Panc1 (cell line): ENCODE measurements at regions not wholly inside any gene's neighbourhood (a gene's known extent, or its start where the extent isn't known, plus 50 kb on each side); places are given as distances from the start of the nearest gene placed in this dataset.

Source experiments
- POLR2AphosphoS5 ChIP-seq: IDR thresholded peaks from 2 replicates; pipeline ENCODE4 v1.6.1; 2012; ENCODE audit warnings: mild to moderate bottlenecking, low read depth, low read length, moderate library complexity
- SIN3A ChIP-seq: IDR thresholded peaks from 2 replicates; pipeline ENCODE4 v1.6.1; 2012; ENCODE audit warnings: low read depth, mild to moderate bottlenecking, low read length, moderate library complexity, borderline replicate concordance; ENCODE audit not compliant: insufficient read depth
- TCF7L2 ChIP-seq: IDR thresholded peaks from 2 replicates; pipeline ENCODE4 v1.6.1; 2011; ENCODE audit warnings: mild to moderate bottlenecking, low read depth, low read length, inconsistent platforms
- TF ChIP-seq, protein P1 (sequence below): fragments of 450-650 bp; IDR thresholded peaks from 2 replicates; pipeline ENCODE4 v1.5.1; 2017; ENCODE audit warnings: mild to moderate bottlenecking
- TF ChIP-seq, protein P2 (sequence below), 2 experiments: IDR thresholded peaks; 2 replicates each; pipeline ENCODE4 v1.6.1; 2011 to 2012; ENCODE audit warnings: low read depth in 2 of 2, control low read depth in 1 of 2, low read length in 1 of 2, mild to moderate bottlenecking in 1 of 2, moderate library complexity in 1 of 2; ENCODE audit not compliant: insufficient read depth in 1 of 2

GRCh38 chr5:96520345-96520744 is 87.3 kb upstream of the PCSK1 start:
- TF ChIP-seq POLR2AphosphoS5 (no peak), TCF7L2 (no peak), SIN3A (no peak)
- TF ChIP-seq, protein P1, sequence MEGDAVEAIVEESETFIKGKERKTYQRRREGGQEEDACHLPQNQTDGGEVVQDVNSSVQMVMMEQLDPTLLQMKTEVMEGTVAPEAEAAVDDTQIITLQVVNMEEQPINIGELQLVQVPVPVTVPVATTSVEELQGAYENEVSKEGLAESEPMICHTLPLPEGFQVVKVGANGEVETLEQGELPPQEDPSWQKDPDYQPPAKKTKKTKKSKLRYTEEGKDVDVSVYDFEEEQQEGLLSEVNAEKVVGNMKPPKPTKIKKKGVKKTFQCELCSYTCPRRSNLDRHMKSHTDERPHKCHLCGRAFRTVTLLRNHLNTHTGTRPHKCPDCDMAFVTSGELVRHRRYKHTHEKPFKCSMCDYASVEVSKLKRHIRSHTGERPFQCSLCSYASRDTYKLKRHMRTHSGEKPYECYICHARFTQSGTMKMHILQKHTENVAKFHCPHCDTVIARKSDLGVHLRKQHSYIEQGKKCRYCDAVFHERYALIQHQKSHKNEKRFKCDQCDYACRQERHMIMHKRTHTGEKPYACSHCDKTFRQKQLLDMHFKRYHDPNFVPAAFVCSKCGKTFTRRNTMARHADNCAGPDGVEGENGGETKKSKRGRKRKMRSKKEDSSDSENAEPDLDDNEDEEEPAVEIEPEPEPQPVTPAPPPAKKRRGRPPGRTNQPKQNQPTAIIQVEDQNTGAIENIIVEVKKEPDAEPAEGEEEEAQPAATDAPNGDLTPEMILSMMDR, result no peak
- TF ChIP-seq, protein P2, sequence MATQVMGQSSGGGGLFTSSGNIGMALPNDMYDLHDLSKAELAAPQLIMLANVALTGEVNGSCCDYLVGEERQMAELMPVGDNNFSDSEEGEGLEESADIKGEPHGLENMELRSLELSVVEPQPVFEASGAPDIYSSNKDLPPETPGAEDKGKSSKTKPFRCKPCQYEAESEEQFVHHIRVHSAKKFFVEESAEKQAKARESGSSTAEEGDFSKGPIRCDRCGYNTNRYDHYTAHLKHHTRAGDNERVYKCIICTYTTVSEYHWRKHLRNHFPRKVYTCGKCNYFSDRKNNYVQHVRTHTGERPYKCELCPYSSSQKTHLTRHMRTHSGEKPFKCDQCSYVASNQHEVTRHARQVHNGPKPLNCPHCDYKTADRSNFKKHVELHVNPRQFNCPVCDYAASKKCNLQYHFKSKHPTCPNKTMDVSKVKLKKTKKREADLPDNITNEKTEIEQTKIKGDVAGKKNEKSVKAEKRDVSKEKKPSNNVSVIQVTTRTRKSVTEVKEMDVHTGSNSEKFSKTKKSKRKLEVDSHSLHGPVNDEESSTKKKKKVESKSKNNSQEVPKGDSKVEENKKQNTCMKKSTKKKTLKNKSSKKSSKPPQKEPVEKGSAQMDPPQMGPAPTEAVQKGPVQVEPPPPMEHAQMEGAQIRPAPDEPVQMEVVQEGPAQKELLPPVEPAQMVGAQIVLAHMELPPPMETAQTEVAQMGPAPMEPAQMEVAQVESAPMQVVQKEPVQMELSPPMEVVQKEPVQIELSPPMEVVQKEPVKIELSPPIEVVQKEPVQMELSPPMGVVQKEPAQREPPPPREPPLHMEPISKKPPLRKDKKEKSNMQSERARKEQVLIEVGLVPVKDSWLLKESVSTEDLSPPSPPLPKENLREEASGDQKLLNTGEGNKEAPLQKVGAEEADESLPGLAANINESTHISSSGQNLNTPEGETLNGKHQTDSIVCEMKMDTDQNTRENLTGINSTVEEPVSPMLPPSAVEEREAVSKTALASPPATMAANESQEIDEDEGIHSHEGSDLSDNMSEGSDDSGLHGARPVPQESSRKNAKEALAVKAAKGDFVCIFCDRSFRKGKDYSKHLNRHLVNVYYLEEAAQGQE (IDR thresholded peaks at IDR 0.05; ENCODE audit: insufficient read depth in 1 of 2, low read depth in 2 of 2, low read length in 1 of 2), result no peak
